Breast epithelium (tissue), 3 donors: ENCODE measurements at regions not wholly inside any gene's neighbourhood (a gene's known extent, or its start where the extent isn't known, plus 50 kb on each side); places are given as distances from the start of the nearest gene placed in this dataset.

Experiments
- CTCF ChIP-seq, 3 donors: fragments of 450-650 bp; IDR thresholded peaks; one replicate each; pipeline ENCODE4 v1.5.1; 2016 to 2017; ENCODE audit warnings: antibody characterized with exemption in 3 of 3, mild to moderate bottlenecking in 3 of 3, moderate library complexity in 3 of 3
- POLR2A ChIP-seq: fragments of 450-650 bp; IDR thresholded peaks from one replicate; pipeline ENCODE4 v1.6.1; 2016; ENCODE audit warnings: antibody characterized with exemption, mild to moderate bottlenecking, moderate library complexity
- POLR2AphosphoS5 ChIP-seq, 3 donors: sonication (generic); formaldehyde crosslinking; IDR thresholded peaks; one replicate each; pipeline ENCODE4 v1.6.1; 2017; ENCODE audit warnings: antibody characterized with exemption in 3 of 3

- TF ChIP-seq CTCF (IDR thresholded peaks at IDR 0.05): no peak
- no peak for TF ChIP-seq POLR2A
- no peak for TF ChIP-seq POLR2AphosphoS5 (IDR thresholded peaks at IDR 0.05)
Observed at GRCh38 chr22:45091254-45091854, 72.4 kb upstream of the NUP50 start.
